Transverse colon (tissue), 4 donors: ENCODE measurements at regions not wholly inside any gene's neighbourhood (a gene's known extent, or its start where the extent isn't known, plus 50 kb on each side); places are given as distances from the start of the nearest gene placed in this dataset.

ENCODE experiments used
- CTCF ChIP-seq, 5 experiments: fragments of 200-600 bp in 3 of 5; fragments of 450-650 bp in 2 of 5; sonication (generic) in 3 of 5; IDR thresholded peaks; 1 replicate in 2 of 5; 2 replicates in 3 of 5; pipeline ENCODE4 v1.5.1; 2016 to 2017; ENCODE audit warnings: antibody characterized with exemption in 5 of 5, inconsistent platforms in 3 of 5, mild to moderate bottlenecking in 2 of 5, moderate library complexity in 1 of 5
- POLR2A ChIP-seq: fragments of 450-650 bp; IDR thresholded peaks from one replicate; pipeline ENCODE4 v1.6.1; 2016; ENCODE audit warnings: antibody characterized with exemption, mild to moderate bottlenecking, moderate library complexity
- POLR2AphosphoS5 ChIP-seq, 3 donors: sonication (generic); formaldehyde crosslinking; IDR thresholded peaks; one replicate each; pipeline ENCODE4 v1.6.1; 2016; ENCODE audit warnings: antibody characterized with exemption in 3 of 3

DNA sequence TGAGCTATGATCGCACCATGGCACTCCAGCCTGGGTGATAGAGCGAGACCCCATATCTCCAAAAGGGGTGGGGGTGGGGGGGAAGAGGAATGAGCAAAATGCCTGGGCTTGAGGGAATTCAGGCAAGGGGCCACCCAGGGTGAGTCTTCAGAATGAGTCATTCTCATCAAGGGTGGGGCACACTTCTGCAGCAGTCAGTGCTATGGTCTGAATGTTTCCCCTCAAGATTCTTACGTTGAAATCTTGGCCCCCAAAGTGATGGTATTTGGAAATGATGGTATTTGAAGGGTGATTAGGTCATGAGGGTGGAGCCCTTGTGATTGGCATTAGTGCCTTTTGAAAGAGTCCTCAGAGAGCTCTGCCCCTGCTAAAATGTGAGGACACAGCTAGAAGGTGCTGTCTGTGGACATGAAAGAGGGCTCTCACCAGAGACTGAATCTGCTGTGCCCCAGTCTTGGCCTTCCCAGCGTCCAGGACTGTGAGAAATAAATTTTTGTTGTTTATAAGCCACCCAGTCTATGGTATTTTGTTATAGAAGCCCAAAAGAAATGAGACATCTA, 86.4 kb upstream of the THY1 start:
- TF ChIP-seq POLR2A: no peak
- TF ChIP-seq CTCF (IDR thresholded peaks at IDR 0.05): no peak
- TF ChIP-seq POLR2AphosphoS5 (IDR thresholded peaks at IDR 0.05): no peak
